IMR-90 (cell line): ENCODE measurements at regions not wholly inside any gene's neighbourhood (a gene's known extent, or its start where the extent isn't known, plus 50 kb on each side); places are given as distances from the start of the nearest gene placed in this dataset.
"Not testable (repeated sequence)": the region's sequence is repeated elsewhere in the genome, so short reads cannot be mapped to it uniquely, and the experiment has no call there.

ENCODE experiments used
- ATAC-seq: fragments of 200-7000 bp; cut with Tn5 transposase; 2 replicates; pipeline ENCODE4 v1.9.1; 2020; ENCODE audit warnings: low read depth, mild to moderate bottlenecking, moderate library complexity
- BruUV-seq: library from RNA; stranded (reverse); fragments of 400-500 nt; replicated peaks from 2 replicates; lab custom pipeline; 2021; lab: Mats Ljungman, UMichigan
- CTCF ChIA-PET: fragments of 300-600 bp; formaldehyde crosslinking; extraction: SDS; loops from one replicate; lab custom pipeline; 2021; ENCODE audit warnings: antibody characterized with exemption; lab: Yijun Ruan, JAX
- POLR2A ChIA-PET: fragments of 300-600 bp; sonication (Branson Sonifier 250); formaldehyde crosslinking; loops from one replicate; lab custom pipeline; 2022; ENCODE audit warnings: antibody characterized with exemption; ENCODE audit not compliant: unreplicated experiment; lab: Charles Lee
- DNase-seq: peaks from one replicate; pipeline ENCODE4 v3.0.0; 2013
- H2AFZ ChIP-seq: replicated peaks from 2 replicates; pipeline ENCODE3; 2013; ENCODE audit warnings: low read length, mild to moderate bottlenecking; ENCODE audit not compliant: poor library complexity
- H2AK5ac ChIP-seq: 2 replicates; pipeline ENCODE4 v1.6.1; 2013; ENCODE audit warnings: low read depth, low read length, inconsistent platforms
- H2AK9ac ChIP-seq: replicated peaks from 2 replicates; pipeline ENCODE3; 2013; ENCODE audit warnings: mild to moderate bottlenecking, low read depth, low read length, moderate library complexity; ENCODE audit not compliant: poor library complexity
- H2BK120ac ChIP-seq: 2 replicates; pipeline ENCODE4 v1.6.1; 2013; ENCODE audit warnings: low read depth, low read length, inconsistent platforms
- H2BK15ac ChIP-seq: 3 replicates; pipeline ENCODE4 v1.6.1; 2013; ENCODE audit warnings: low read depth, low read length, inconsistent platforms
- H2BK20ac ChIP-seq: 2 replicates; pipeline ENCODE4 v1.6.1; 2013; ENCODE audit warnings: low read depth, mild to moderate bottlenecking, inconsistent platforms, low read length, moderate library complexity
- H2BK5ac ChIP-seq: 2 replicates; pipeline ENCODE4 v1.6.1; 2013; ENCODE audit warnings: mild to moderate bottlenecking, low read depth, low read length, inconsistent platforms; ENCODE audit not compliant: poor library complexity, severe bottlenecking
- H3K14ac ChIP-seq: replicated peaks from 2 replicates; pipeline ENCODE4 v1.6.1; 2013; ENCODE audit warnings: low read depth, low read length, inconsistent platforms
- H3K18ac ChIP-seq: 2 replicates; pipeline ENCODE4 v1.6.1; 2013; ENCODE audit warnings: low read depth, low read length, control low read depth
- H3K23ac ChIP-seq: 2 replicates; pipeline ENCODE4 v1.6.1; 2013; ENCODE audit warnings: low read depth, low read length, inconsistent platforms
- H3K27ac ChIP-seq: 2 replicates; pipeline ENCODE4 v1.5.1; 2013; ENCODE audit warnings: mild to moderate bottlenecking, control low read depth, low read length; ENCODE audit not compliant: insufficient read depth
- H3K27me3 ChIP-seq: 2 replicates; pipeline ENCODE4 v1.6.1; 2013; ENCODE audit warnings: low read length; ENCODE audit not compliant: control insufficient read depth, insufficient read depth
- H3K36me3 ChIP-seq: 2 replicates; pipeline ENCODE4 v1.6.1; 2013; ENCODE audit warnings: low read length, mixed read lengths; ENCODE audit not compliant: control insufficient read depth, insufficient read depth
- H3K4ac ChIP-seq: 2 replicates; pipeline ENCODE4 v1.6.1; 2013; ENCODE audit warnings: low read depth, low read length, inconsistent platforms
- H3K4me1 ChIP-seq: 2 replicates; pipeline ENCODE4 v1.6.1; 2013; ENCODE audit warnings: low read length, mixed read lengths; ENCODE audit not compliant: control insufficient read depth, insufficient read depth
- H3K4me2 ChIP-seq: 2 replicates; pipeline ENCODE4 v1.6.1; 2013; ENCODE audit warnings: low read depth, mild to moderate bottlenecking, control low read depth, low read length, moderate library complexity
- H3K4me3 ChIP-seq: 2 replicates; pipeline ENCODE4 v1.5.1; 2013; ENCODE audit warnings: low read depth, mild to moderate bottlenecking, control low read depth, low read length, moderate library complexity; ENCODE audit not compliant: insufficient read depth
- H3K56ac ChIP-seq: 2 replicates; pipeline ENCODE4 v1.6.1; 2013; ENCODE audit warnings: low read length, inconsistent platforms; ENCODE audit not compliant: insufficient read depth; ENCODE audit errors: extremely low read depth
- H3K79me1 ChIP-seq, 2 experiments: 2 replicates each; pipeline ENCODE4 v1.6.1; 2013; ENCODE audit warnings: low read length in 2 of 2, inconsistent platforms in 1 of 2, low read depth in 1 of 2
- H3K9ac ChIP-seq: 2 replicates; pipeline ENCODE4 v1.6.1; 2013; ENCODE audit warnings: low read depth, low read length, control low read depth
- H3K9me1 ChIP-seq: 2 replicates; pipeline ENCODE4 v1.6.1; 2013; ENCODE audit warnings: low read length, inconsistent platforms; ENCODE audit not compliant: insufficient read depth
- H3K9me3 ChIP-seq: 2 replicates; pipeline ENCODE4 v1.6.1; 2013; ENCODE audit warnings: low read length; ENCODE audit not compliant: control insufficient read depth, insufficient read depth
- H4K20me1 ChIP-seq: 2 replicates; pipeline ENCODE4 v1.6.1; 2013; ENCODE audit warnings: low read length, inconsistent platforms; ENCODE audit not compliant: insufficient read depth
- H4K5ac ChIP-seq: 2 replicates; pipeline ENCODE4 v1.6.1; 2013; ENCODE audit warnings: mild to moderate bottlenecking, low read depth, low read length, control low read depth
- H4K8ac ChIP-seq, 2 experiments: 2 replicates each; pipeline ENCODE4 v1.6.1; 2013; ENCODE audit warnings: low read depth in 2 of 2, low read length in 2 of 2, control low read depth in 1 of 2, inconsistent platforms in 1 of 2
- H4K91ac ChIP-seq: 2 replicates; pipeline ENCODE4 v1.6.1; 2013; ENCODE audit warnings: low read depth, low read length, inconsistent platforms; ENCODE audit not compliant: insufficient read depth
- WGBS, 2 experiments: methylation state at CpG; one replicate each; pipeline versions ENCODE4 v1.1.5 to v1.1.7; 2013; ENCODE audit warnings: missing lambda C conversion rate in 2 of 2; ENCODE audit not compliant: insufficient read length in 1 of 2; ENCODE audit errors: extremely low coverage in 2 of 2; 5-methylcytosine and 5-hydroxymethylcytosine counted together
- dilution Hi-C: fragments of 300-500 bp; cut with HindIII; formaldehyde crosslinking; loops from one replicate; pipeline ENCODE4 v1.14.3; 2018; ENCODE audit warnings: low sequenced_read_pairs; ENCODE audit not compliant: unreplicated experiment
- in situ Hi-C: fragments of 300-500 bp; cut with MboI; formaldehyde crosslinking; loops from 3 replicates; pipeline ENCODE4 v1.14.3; 2019; ENCODE audit warnings: low sequenced_read_pairs, inconsistent platforms, mixed read lengths
- intact Hi-C: fragments of 100-400 bp; cut with micrococcal nuclease; formaldehyde crosslinking; loops from 2 replicates; pipeline ENCODE4 v1.10.0; 2022

- H3K4ac ChIP-seq, H3K56ac ChIP-seq, in situ Hi-C loops, H2BK20ac ChIP-seq, H2AFZ ChIP-seq, DNase-seq, H3K4me2 ChIP-seq, H4K20me1 ChIP-seq, H2BK5ac ChIP-seq, ATAC-seq, H3K23ac ChIP-seq, intact Hi-C loops, CTCF ChIA-PET, H2BK120ac ChIP-seq, H4K5ac ChIP-seq, H3K14ac ChIP-seq, H4K91ac ChIP-seq, H3K4me3 ChIP-seq, H3K9me1 ChIP-seq, H3K18ac ChIP-seq, BruUV-seq, H3K4me1 ChIP-seq, H3K36me3 ChIP-seq, H2AK9ac ChIP-seq, H3K27me3 ChIP-seq, H3K27ac ChIP-seq, H2BK15ac ChIP-seq, H3K79me1 ChIP-seq, H3K9ac ChIP-seq, H2AK5ac ChIP-seq, POLR2A ChIA-PET, dilution Hi-C loops, H4K8ac ChIP-seq: not testable (repeated sequence)
- H3K9me3 ChIP-seq: peaks cover 38% of the 10 kb centered on the region
- WGBS, 2 experiments: no CpG with 5 or more reads among the region's 6 CpGs
Measured at GRCh38 chr17:74129800-74130199, 73.7 kb upstream of the RPL38 start.
